ENCODE measurements at regions not wholly inside any gene's neighbourhood (a gene's known extent, or its start where the extent isn't known, plus 50 kb on each side); places are given as distances from the start of the nearest gene placed in this dataset.

DNA sequence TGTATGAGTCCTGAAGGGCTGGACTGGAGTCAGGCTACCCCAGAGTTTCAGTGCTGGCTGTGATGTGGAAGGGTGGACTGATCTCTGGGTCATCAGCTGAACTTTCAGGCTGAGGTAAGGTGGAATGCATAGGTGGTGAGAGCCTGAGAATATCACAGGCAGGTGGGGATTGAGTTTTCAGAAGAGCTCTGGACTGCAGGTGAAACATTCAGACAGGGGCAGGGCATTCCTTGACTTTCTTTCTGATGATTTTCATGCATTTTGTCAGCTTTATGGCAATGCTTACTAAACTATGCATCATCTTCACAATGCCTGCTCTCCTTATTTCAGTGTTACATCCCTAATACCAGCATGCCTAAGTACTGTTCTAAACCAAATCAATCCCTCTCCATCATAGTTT, 755.0 kb downstream of the KCNA4 start:
- Histone ChIP-seq H3K27ac (ENCODE audit: low read depth, low read length) (no peak overlapping the region), H3K9me2 (ENCODE audit: insufficient read depth) (no peaks in the 10 kb centered on the region), H4K20me1 (ENCODE audit: insufficient read depth) (no peaks in the 10 kb centered on the region), H3K36me3 (ENCODE audit: control insufficient read depth in 1 of 2, insufficient read depth in 2 of 2, low read length in 2 of 2) (no peaks in the 10 kb centered on the region), H3K9ac (ENCODE audit: low read length) (no peak overlapping the region), H3K4me1 (ENCODE audit: control insufficient read depth in 1 of 2, insufficient read depth in 2 of 2, low read length in 2 of 2) (peaks cover 0 to 13% of the 10 kb centered on the region in 2 experiments; a peak in 2 of 4 replicates), H3K27me3 (ENCODE audit: insufficient read depth, low read length) (no peaks in the 10 kb centered on the region), H3K4me3 (replicated peaks in 1 of 2; ENCODE audit: low read depth in 1 of 2, low read length in 2 of 2) (no peak overlapping the region), H3K9me3 (ENCODE audit: control insufficient read depth in 1 of 2, insufficient read depth in 1 of 2, low read depth in 1 of 2, low read length in 2 of 2) (no peaks in the 10 kb centered on the region), H2AFZ (ENCODE audit: low read depth, low read length, poor library complexity, severe bottlenecking) (no peak overlapping the region), H3K4me2 (ENCODE audit: low read length) (no peak overlapping the region), H3K79me2 (ENCODE audit: insufficient read depth, low read length) (no peaks in the 10 kb centered on the region)
- BruUV-seq (replicated peaks), result no TSS peak
- ChIA-PET POLR2A (no interaction called here), CTCF (interaction anchor here (1.6 to 2.1 kb wide), 2 partner anchors 10 to 67 kb away, joined by 10 to 18 read pairs; no protein-coding TSS in a partner anchor), RAD21 (ENCODE audit: low non-redundant PET in 1 of 2, low total read pairs in 2 of 2, uncharacterized antibody in 2 of 2, unreplicated experiment in 2 of 2) (no interaction called here)
- intact Hi-C loops (cut with micrococcal nuclease), result no loop called here
- DNase-seq (ENCODE audit: low read depth, low spot score), result no peak
- ATAC-seq, result no peak
- TF ChIP-seq YY1 (IDR thresholded peaks at IDR 0.05; ENCODE audit: extremely low read depth, insufficient replicate concordance, low read depth, low read length) (no peak), TCF7L2 (IDR thresholded peaks at IDR 0.05; ENCODE audit: borderline replicate concordance, extremely low read depth, insufficient read depth, insufficient read length) (no peak), RAD21 (IDR thresholded peaks at IDR 0.05; ENCODE audit: low read depth) (no peak)

GRCh38 chr11:29260939-29261705, 755.7 kb downstream of the KCNA4 start:
- Histone ChIP-seq H3K9me2 (ENCODE audit: insufficient read depth) (no peaks in the 10 kb centered on the region), H3K9me3 (ENCODE audit: control insufficient read depth in 1 of 2, insufficient read depth in 1 of 2, low read depth in 1 of 2, low read length in 2 of 2) (no peaks in the 10 kb centered on the region), H3K4me2 (ENCODE audit: low read length) (peak overlapping the region; percentile 51), H3K36me3 (ENCODE audit: control insufficient read depth in 1 of 2, insufficient read depth in 2 of 2, low read length in 2 of 2) (no peaks in the 10 kb centered on the region), H3K27ac (ENCODE audit: low read depth, low read length) (no peak overlapping the region), H3K4me3 (replicated peaks in 1 of 2; ENCODE audit: low read depth in 1 of 2, low read length in 2 of 2) (no peak overlapping the region), H3K9ac (ENCODE audit: low read length) (no peak overlapping the region), H4K20me1 (ENCODE audit: insufficient read depth) (no peaks in the 10 kb centered on the region), H2AFZ (ENCODE audit: low read depth, low read length, poor library complexity, severe bottlenecking) (no peak overlapping the region), H3K27me3 (ENCODE audit: insufficient read depth, low read length) (no peaks in the 10 kb centered on the region), H3K79me2 (ENCODE audit: insufficient read depth, low read length) (no peaks in the 10 kb centered on the region), H3K4me1 (ENCODE audit: control insufficient read depth in 1 of 2, insufficient read depth in 2 of 2, low read length in 2 of 2) (peaks cover 0 to 13% of the 10 kb centered on the region in 2 experiments; a peak in 2 of 4 replicates)
- intact Hi-C loops (cut with micrococcal nuclease), result no loop called here
- CTCF ChIA-PET, result interaction anchor here (0.8 to 2.1 kb wide), 5 partner anchors 10 to 1562 kb away, joined by 3 to 18 read pairs (median 4); no protein-coding TSS in a partner anchor
- BruUV-seq (replicated peaks), result no TSS peak
- POLR2A ChIA-PET, result interaction anchor here (1.0 to 1.4 kb wide), 2 partner anchors 11 to 32 kb away, joined by 3 read pairs; no protein-coding TSS in a partner anchor
- DNase-seq (ENCODE audit: low read depth, low spot score) (peak; percentile 76), ATAC-seq (peak; percentile 100)
- RAD21 ChIA-PET (ENCODE audit: low non-redundant PET in 1 of 2, low total read pairs in 2 of 2, uncharacterized antibody in 2 of 2, unreplicated experiment in 2 of 2), result interaction anchor here in 1 of 2 experiments (1.0 kb wide), 1 partner anchor 68 kb away, joined by 3 read pairs; no protein-coding TSS in a partner anchor
- no peak for TF ChIP-seq MAX (IDR thresholded peaks at IDR 0.05)
- TF ChIP-seq POLR2AphosphoS5 (IDR thresholded peaks at IDR 0.05; ENCODE audit: low read depth, low read length), result peak; percentile 22; the same call in 1 of the 2 replicates
- no peak for TF ChIP-seq ZNF274 (IDR thresholded peaks at IDR 0.05; ENCODE audit: low read depth, low read length)
- no peak for TF ChIP-seq ELF1 (IDR thresholded peaks at IDR 0.05; ENCODE audit: borderline replicate concordance, low read depth)
- no peak for TF ChIP-seq YY1 (IDR thresholded peaks at IDR 0.05; ENCODE audit: extremely low read depth, insufficient replicate concordance, low read depth, low read length)
- TF ChIP-seq CBX3 (IDR thresholded peaks at IDR 0.05; ENCODE audit: low read depth), result peak; percentile 78; the same call in 1 of the 2 replicates
- peak; percentile 83 for TF ChIP-seq FOSL1 (IDR thresholded peaks at IDR 0.05; ENCODE audit: low read depth)
- 0 out of 2 replicates have a peak, but pooled peaks have one; percentile 26 for TF ChIP-seq CEBPB (IDR thresholded peaks at IDR 0.05; ENCODE audit: low read depth)
- no peak for TF ChIP-seq TCF7L2 (IDR thresholded peaks at IDR 0.05; ENCODE audit: borderline replicate concordance, extremely low read depth, insufficient read depth, insufficient read length)
- TF ChIP-seq CTCF (IDR thresholded peaks at IDR 0.05 in 2 of 3, conservative IDR thresholded peaks at IDR 0.05 in 1 of 3; ENCODE audit: borderline replicate concordance in 1 of 3, insufficient read depth in 1 of 3, low read depth in 2 of 3, low read length in 2 of 3), result peak; percentile 22 to 46 (median 36); a peak in 5 of 6 replicates
- TF ChIP-seq SP1 (IDR thresholded peaks at IDR 0.05; ENCODE audit: low read depth), result peak; percentile 49; the same call in 1 of the 2 replicates
- TF ChIP-seq EZH2phosphoT487 (IDR thresholded peaks at IDR 0.05; ENCODE audit: borderline replicate concordance), result no peak
